ENCODE measurements at regions not wholly inside any gene's neighbourhood (a gene's known extent, or its start where the extent isn't known, plus 50 kb on each side); places are given as distances from the start of the nearest gene placed in this dataset.

- no peak for TF ChIP-seq CTCF (conservative IDR thresholded peaks at IDR 0.05; ENCODE audit: low read depth, low read length)
- no peak for TF ChIP-seq EZH2 (IDR thresholded peaks at IDR 0.05; ENCODE audit: low read length, unreplicated experiment)
- TF ChIP-seq EZH2phosphoT487 (IDR thresholded peaks at IDR 0.05; ENCODE audit: borderline replicate concordance, low read length) = no peak
These were observed 203.1 kb upstream of the AUTS2 start for GRCh38 chr7:69395061-69395714.
